HepG2 (cell line): ENCODE measurements at regions not wholly inside any gene's neighbourhood (a gene's known extent, or its start where the extent isn't known, plus 50 kb on each side); places are given as distances from the start of the nearest gene placed in this dataset.

ENCODE experiments used
- ATAC-seq: fragments of 200-7000 bp; cut with Tn5 transposase; 3 replicates; pipeline ENCODE4 v1.9.1; 2020; ENCODE audit warnings: mild to moderate bottlenecking, moderate library complexity
- BruUV-seq: library from RNA; stranded (reverse); fragments of 400-500 nt; replicated peaks from 2 replicates; lab custom pipeline; 2021; lab: Mats Ljungman, UMichigan
- CTCF ChIA-PET: fragments of 300-600 bp; formaldehyde crosslinking; extraction: SDS; loops from one replicate; lab custom pipeline; 2021; ENCODE audit warnings: low total read pairs, inconsistent platforms, low intra/inter-chr PET ratio; lab: Yijun Ruan, JAX
- POLR2A ChIA-PET: fragments of 350-600 bp; sonication (Branson Sonifier 250); formaldehyde crosslinking; loops from one replicate; lab custom pipeline; 2020; ENCODE audit warnings: antibody characterized with exemption, inconsistent platforms; lab: Yijun Ruan, JAX
- DNase-seq: peaks from one replicate; pipeline ENCODE4 v3.0.0-alpha.2; 2015; ENCODE audit warnings: low spot score
- FAIRE-seq: peaks from 3 replicates; lab custom pipeline; 2011; peaks lifted over from hg19 to GRCh38; lab: Jason Lieb, UNC
- H2AFZ ChIP-seq: one replicate; pipeline ENCODE4 v1.6.1; 2011; ENCODE audit warnings: low read length, inconsistent platforms
- H3K27ac ChIP-seq: fragments of 300-600 bp; 3 replicates; pipeline ENCODE4 v1.8.0; 2011; ENCODE audit warnings: mixed run types, mild to moderate bottlenecking, mixed read lengths, low read length, inconsistent platforms; ENCODE audit not compliant: insufficient read depth; ENCODE audit errors: extremely low read length
- H3K27me3 ChIP-seq, 2 experiments: fragments of 200-600 bp in 1 of 2; 2 replicates in 1 of 2; 3 replicates in 1 of 2; pipeline versions ENCODE4 v1.6.0 to v1.8.0; 2011; ENCODE audit warnings: low read length in 2 of 2, mild to moderate bottlenecking in 2 of 2, moderate library complexity in 2 of 2, inconsistent platforms in 1 of 2; ENCODE audit not compliant: insufficient read depth in 2 of 2, control insufficient read depth in 1 of 2
- H3K36me3 ChIP-seq, 2 experiments: fragments of 200-600 bp in 1 of 2; replicated peaks in 1 of 2; 2 replicates in 1 of 2; 3 replicates in 1 of 2; pipeline versions ENCODE4 v1.5.1 to v1.8.0; 2011; ENCODE audit warnings: low read length in 2 of 2, inconsistent platforms in 1 of 2; ENCODE audit not compliant: insufficient read depth in 2 of 2, control insufficient read depth in 1 of 2
- H3K4me1 ChIP-seq: 2 replicates; pipeline ENCODE4 v1.5.1; 2012; ENCODE audit warnings: low read length, inconsistent platforms; ENCODE audit not compliant: insufficient read depth
- H3K4me2 ChIP-seq: 2 replicates; pipeline ENCODE4 v1.6.0; 2011; ENCODE audit warnings: low read depth, low read length, inconsistent platforms
- H3K4me3 ChIP-seq, 3 experiments: fragments of 200-600 bp in 1 of 3; sonication (generic), shearing (Covaris generic) in 1 of 3; replicated peaks in 1 of 3; 2 replicates each; pipeline ENCODE4 v1.5.1; 2011 to 2016; ENCODE audit warnings: low read length in 3 of 3, inconsistent platforms in 2 of 3, low read depth in 2 of 3, mild to moderate bottlenecking in 2 of 3, control low read depth in 1 of 3, mixed read lengths in 1 of 3; ENCODE audit not compliant: insufficient read depth in 1 of 3
- H3K79me2 ChIP-seq: one replicate; pipeline ENCODE4 v1.6.1; 2011; ENCODE audit warnings: low read length, inconsistent platforms; ENCODE audit not compliant: insufficient read depth
- H3K9ac ChIP-seq: 2 replicates; pipeline ENCODE4 v1.6.0; 2011; ENCODE audit warnings: mild to moderate bottlenecking, low read depth, low read length, inconsistent platforms; ENCODE audit not compliant: insufficient read depth
- H3K9me3 ChIP-seq: 2 replicates; pipeline ENCODE4 v1.5.1; 2012; ENCODE audit warnings: mild to moderate bottlenecking, low read length
- H4K20me1 ChIP-seq: 2 replicates; pipeline ENCODE4 v1.6.0; 2011; ENCODE audit warnings: inconsistent platforms, mild to moderate bottlenecking, low read length, moderate library complexity; ENCODE audit not compliant: insufficient read depth
- ARNT2 ChIP-seq: sonication (generic); formaldehyde crosslinking; IDR thresholded peaks from 2 replicates; pipeline ENCODE4 v1.8.0; 2022; ENCODE audit warnings: mild to moderate bottlenecking, low read depth, missing genetic modification reagents, moderate library complexity
- ATF1 ChIP-seq: IDR thresholded peaks from 2 replicates; pipeline ENCODE4 v1.6.1; 2016; ENCODE audit warnings: mild to moderate bottlenecking, control low read depth
- CEBPG ChIP-seq: IDR thresholded peaks from 2 replicates; pipeline ENCODE4 v1.6.1; 2016
- ESRRA ChIP-seq: sonication (generic); formaldehyde crosslinking; IDR thresholded peaks from 2 replicates; pipeline ENCODE4 v1.5.1; 2020; ENCODE audit warnings: mild to moderate bottlenecking, low read depth, missing genetic modification reagents
- GPBP1L1 ChIP-seq: sonication (generic); formaldehyde crosslinking; IDR thresholded peaks from 2 replicates; pipeline ENCODE4 v1.5.0; 2020; ENCODE audit warnings: mild to moderate bottlenecking, missing genetic modification reagents
- KDM2A ChIP-seq: sonication (generic); formaldehyde crosslinking; IDR thresholded peaks from 2 replicates; pipeline ENCODE4 v1.4.0; 2020; ENCODE audit warnings: low read depth, missing genetic modification reagents, borderline replicate concordance
- NCOA2 ChIP-seq: sonication (generic); formaldehyde crosslinking; IDR thresholded peaks from 2 replicates; pipeline ENCODE4 v1.8.0; 2022; ENCODE audit warnings: inconsistent platforms
- PREB ChIP-seq: sonication (generic); formaldehyde crosslinking; IDR thresholded peaks from 2 replicates; pipeline ENCODE4 v1.4.0; 2020; ENCODE audit warnings: missing genetic modification reagents
- TEAD2 ChIP-seq: sonication (generic); formaldehyde crosslinking; IDR thresholded peaks from 2 replicates; pipeline ENCODE4 v1.9.0; 2021; ENCODE audit warnings: missing genetic modification reagents
- THAP11 ChIP-seq: IDR thresholded peaks from 2 replicates; pipeline ENCODE4 v1.6.1; 2016; ENCODE audit warnings: missing biosample characterization, missing genetic modification reagents
- USF2 ChIP-seq, 2 experiments: sonication (generic) in 1 of 2; formaldehyde crosslinking in 1 of 2; IDR thresholded peaks; 2 replicates each; pipeline versions ENCODE4 v1.5.1 to v1.6.1; 2011 to 2020; ENCODE audit warnings: borderline replicate concordance in 1 of 2, low read depth in 1 of 2, low read length in 1 of 2, mild to moderate bottlenecking in 1 of 2, missing genetic modification reagents in 1 of 2, moderate library complexity in 1 of 2
- ZBTB44 ChIP-seq: sonication (generic); formaldehyde crosslinking; IDR thresholded peaks from 2 replicates; pipeline ENCODE4 v1.4.0; 2020; ENCODE audit warnings: missing genetic modification reagents
- ZIK1 ChIP-seq: sonication (generic); formaldehyde crosslinking; IDR thresholded peaks from 2 replicates; pipeline ENCODE4 v1.5.0; 2020; ENCODE audit warnings: mild to moderate bottlenecking, low read depth, missing genetic modification reagents, borderline replicate concordance
- ZKSCAN1 ChIP-seq: fragments of 150-350 bp; IDR thresholded peaks from 2 replicates; pipeline ENCODE4 v1.6.1; 2014; ENCODE audit warnings: low read length
- ZNF589 ChIP-seq: sonication (generic); formaldehyde crosslinking; conservative IDR thresholded peaks from 2 replicates; pipeline ENCODE4 v1.8.0; 2022; ENCODE audit warnings: mild to moderate bottlenecking, moderate library complexity, missing genetic modification reagents
- ZNF670 ChIP-seq: sonication (generic); formaldehyde crosslinking; IDR thresholded peaks from 2 replicates; pipeline ENCODE4 v1.8.0; 2022; ENCODE audit warnings: mild to moderate bottlenecking, missing genetic modification reagents, borderline replicate concordance
- ZNF83 ChIP-seq: sonication (generic); formaldehyde crosslinking; IDR thresholded peaks from 2 replicates; pipeline ENCODE4 v1.4.0; 2020; ENCODE audit warnings: missing genetic modification reagents, mild to moderate bottlenecking, borderline replicate concordance
- ZSCAN21 ChIP-seq: sonication (generic); formaldehyde crosslinking; IDR thresholded peaks from 2 replicates; pipeline ENCODE4 v1.8.0; 2022; ENCODE audit warnings: mild to moderate bottlenecking, missing genetic modification reagents, moderate library complexity, borderline replicate concordance
- ZSCAN9 ChIP-seq: IDR thresholded peaks from 2 replicates; pipeline ENCODE4 v1.6.1; 2016; ENCODE audit warnings: borderline replicate concordance
- WGBS: methylation state at CpG from one replicate; pipeline ENCODE4 v1.1.6; 2017; ENCODE audit warnings: low lambda C conversion rate; 5-methylcytosine and 5-hydroxymethylcytosine counted together
- in situ Hi-C: cut with HindIII; loops from 2 replicates; pipeline ENCODE4 v1.10.0; 2017; ENCODE audit warnings: low pct_unique_long_range_greater_than_20kb; ENCODE audit not compliant: extremely low pct_ligation_motif_present
- intact Hi-C: fragments of 100-400 bp; cut with micrococcal nuclease; formaldehyde crosslinking; loops from one replicate; pipeline ENCODE4 v1.10.0; 2022; ENCODE audit not compliant: unreplicated experiment

- CTCF ChIA-PET: no interaction called here
- in situ Hi-C loops (no loop called here), intact Hi-C loops (no loop called here)
- POLR2A ChIA-PET: no interaction called here
- FAIRE-seq (no peak), DNase-seq (no peak), ATAC-seq (no peak)
- no peaks in the 10 kb centered on the region for H3K36me3 ChIP-seq
- H3K4me1 ChIP-seq: no peaks in the 10 kb centered on the region
- no peak overlapping the region for H3K4me2 ChIP-seq
- no peaks in the 10 kb centered on the region for H3K79me2 ChIP-seq
- BruUV-seq: no TSS peak
- H3K27ac ChIP-seq: no peak overlapping the region
- no peaks in the 10 kb centered on the region for H4K20me1 ChIP-seq
- no peak for TF ChIP-seq ZIK1 (CRISPR knock-in tag)
- no peak for TF ChIP-seq ZSCAN21 (CRISPR knock-in tag)
- TF ChIP-seq NCOA2 (CRISPR knock-in tag): no peak
- no peak for TF ChIP-seq THAP11 (CRISPR knock-in tag)
- TF ChIP-seq ZNF670: no peak
- no peak for TF ChIP-seq ZNF589 (CRISPR knock-in tag)
- TF ChIP-seq ATF1 (CRISPR knock-in tag): no peak
- TF ChIP-seq GPBP1L1: no peak
- no peak for TF ChIP-seq KDM2A (CRISPR knock-in tag)
- no peak for TF ChIP-seq TEAD2 (CRISPR knock-in tag)
- TF ChIP-seq ZBTB44 (CRISPR knock-in tag): no peak
- TF ChIP-seq USF2 (IDR thresholded peaks at IDR 0.05; ENCODE audit: low read depth, low read length): no peak
- no peak for TF ChIP-seq USF2 (CRISPR knock-in tag; IDR thresholded peaks at IDR 0.05; ENCODE audit: borderline replicate concordance)
- TF ChIP-seq ESRRA (CRISPR knock-in tag): no peak
- TF ChIP-seq CEBPG (CRISPR knock-in tag): no peak
- no peak for TF ChIP-seq PREB
- TF ChIP-seq ZSCAN9: no peak
- TF ChIP-seq ZNF83: no peak
- no peak for TF ChIP-seq ARNT2 (CRISPR knock-in tag)
- no peak for TF ChIP-seq ZKSCAN1
- H3K9me3 ChIP-seq: no peaks in the 10 kb centered on the region
- H3K4me3 ChIP-seq: no peak overlapping the region
- WGBS: 78% methylated on average over 5 of the region's 5 CpGs
- H3K9ac ChIP-seq: no peak overlapping the region
- H2AFZ ChIP-seq: no peak overlapping the region
- peaks cover 0 to 2% of the 10 kb centered on the region in 2 experiments; a peak in 1 of 5 replicates for H3K27me3 ChIP-seq
Measured at GRCh38 chr12:76649099-76649498, 89.5 kb upstream of the OSBPL8 start.
